Stimulated activated CD4-positive, alpha-beta T cell treated with anti-CD3 and anti-CD28 coated beads, TNF-alpha, amount 100 ng/mL, for 4 hours (primary cell): ENCODE measurements at regions not wholly inside any gene's neighbourhood (a gene's known extent, or its start where the extent isn't known, plus 50 kb on each side); places are given as distances from the start of the nearest gene placed in this dataset.

Experiments used
- DNase-seq, 3 experiments: peaks; one replicate each; pipeline ENCODE4 v3.0.0-alpha.2; 2020; ENCODE audit warnings: low read depth in 3 of 3

DNA sequence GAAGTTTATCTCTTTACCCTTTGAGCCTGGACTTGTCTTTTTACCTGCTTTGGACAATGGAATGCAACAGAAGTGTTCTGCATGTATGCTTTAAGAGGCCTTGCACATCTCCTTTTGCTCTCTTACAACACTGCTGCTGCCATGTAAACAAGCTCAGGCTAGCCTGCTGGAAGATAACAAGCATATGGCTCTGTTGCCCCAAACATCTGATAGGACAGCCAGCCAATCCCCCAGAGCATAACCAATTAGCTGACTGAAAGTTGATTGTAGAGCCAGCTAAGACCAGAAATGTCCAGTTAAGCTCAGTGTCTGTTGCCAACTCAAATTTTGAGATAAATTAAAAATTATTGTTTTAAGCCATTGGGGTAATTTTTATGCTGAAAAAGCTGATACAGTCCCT is 510.6 kb upstream of the CNKSR2 start:
- DNase-seq = no peak

DNA sequence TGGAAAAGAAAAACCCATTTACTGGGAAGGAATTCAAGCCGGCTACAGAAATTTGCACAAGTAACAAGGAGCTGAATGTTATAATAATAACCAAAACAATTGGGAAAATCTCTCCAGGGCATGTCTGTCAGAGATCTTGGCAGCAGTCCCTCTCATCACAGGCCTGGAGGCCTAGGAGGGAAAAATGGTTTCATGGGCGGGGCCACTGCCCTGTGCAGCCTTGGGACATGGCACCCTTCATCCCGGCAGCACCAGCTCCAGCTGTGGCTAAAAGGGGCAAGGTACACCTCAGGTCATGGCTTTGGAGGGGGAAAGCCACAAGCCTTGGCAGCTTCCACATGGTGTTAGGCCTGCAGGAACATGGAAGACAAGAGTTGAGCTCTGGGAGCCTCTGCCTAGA is 513.1 kb upstream of the CNKSR2 start:
- DNase-seq = no peak

DNA sequence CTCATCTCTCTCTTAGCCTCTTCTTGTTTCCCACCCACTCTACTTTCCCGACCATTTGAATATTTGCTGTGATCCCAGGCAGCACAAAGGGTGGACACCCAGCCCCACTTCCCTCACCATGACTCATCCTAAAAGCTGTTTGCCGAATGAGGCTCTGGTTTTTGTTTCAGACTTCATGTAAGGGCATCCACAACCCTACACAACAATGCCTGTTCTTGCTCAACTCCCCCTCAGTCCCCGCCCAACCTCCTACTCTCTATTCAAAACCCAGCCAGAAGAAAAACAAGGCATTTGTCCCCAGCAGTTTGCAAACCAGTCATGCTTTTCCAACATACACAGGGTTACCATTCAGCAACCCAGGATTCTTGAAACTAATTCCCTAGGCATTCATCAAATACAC is 516.5 kb upstream of the CNKSR2 start:
- DNase-seq = no peak

DNA sequence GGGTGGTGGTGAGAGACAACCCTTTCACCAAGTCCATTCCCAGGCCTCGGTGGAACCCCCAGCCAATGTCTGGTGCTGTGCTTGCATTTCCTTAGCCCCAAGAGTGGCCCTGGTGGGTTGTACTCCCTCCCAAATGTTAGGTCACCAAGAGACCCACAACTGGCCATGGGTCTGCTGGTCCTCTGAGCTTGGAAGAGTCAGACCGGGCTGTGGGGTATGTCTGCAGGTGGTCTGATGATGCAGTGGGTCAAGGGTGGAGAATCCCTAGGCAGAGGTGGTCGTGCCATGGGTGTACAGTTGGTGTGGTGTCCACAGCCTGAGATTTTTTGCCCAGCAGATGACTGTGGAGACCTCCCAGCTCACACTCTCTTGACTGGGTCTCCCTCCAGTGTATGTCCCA is 535.7 kb upstream of the CNKSR2 start:
- no peak for DNase-seq

DNA sequence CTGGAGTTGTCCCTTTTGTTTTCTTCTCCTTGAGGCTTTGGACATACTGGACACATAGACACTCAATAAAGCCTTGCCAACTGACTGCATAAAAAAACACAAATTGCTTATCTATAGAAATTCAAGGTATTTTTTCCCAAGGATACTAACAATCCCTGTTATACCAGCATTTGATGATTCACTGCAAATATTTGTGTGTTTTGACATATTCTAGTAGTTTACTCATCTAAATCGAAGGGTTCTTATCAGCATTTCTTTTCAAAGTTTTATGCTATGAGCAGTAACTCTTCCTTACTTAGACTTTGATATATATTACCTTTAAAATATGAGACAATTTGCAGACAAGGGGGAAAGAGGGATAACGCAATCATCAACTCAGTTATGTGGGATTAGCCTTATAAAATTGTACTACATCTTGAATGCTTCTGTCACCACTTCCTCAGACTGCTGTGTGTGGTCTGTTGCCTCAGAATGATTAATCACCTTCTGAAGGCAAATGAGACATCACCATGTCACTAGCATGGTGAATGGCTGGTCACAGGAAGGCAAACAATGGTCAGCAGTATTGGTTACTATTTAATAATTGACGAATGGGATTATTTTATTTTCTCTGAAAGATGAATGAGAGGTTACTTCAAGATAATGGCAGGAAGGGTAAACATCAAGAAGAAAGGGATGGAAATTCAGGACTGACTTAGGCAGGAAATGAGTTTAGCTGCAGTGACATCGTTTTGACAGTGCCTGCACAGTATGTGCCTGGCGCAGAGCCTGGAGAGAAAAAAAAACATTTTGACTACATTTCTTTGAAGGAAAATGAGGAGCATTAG is 544.3 kb upstream of the CNKSR2 start:
- DNase-seq = no peak

DNA sequence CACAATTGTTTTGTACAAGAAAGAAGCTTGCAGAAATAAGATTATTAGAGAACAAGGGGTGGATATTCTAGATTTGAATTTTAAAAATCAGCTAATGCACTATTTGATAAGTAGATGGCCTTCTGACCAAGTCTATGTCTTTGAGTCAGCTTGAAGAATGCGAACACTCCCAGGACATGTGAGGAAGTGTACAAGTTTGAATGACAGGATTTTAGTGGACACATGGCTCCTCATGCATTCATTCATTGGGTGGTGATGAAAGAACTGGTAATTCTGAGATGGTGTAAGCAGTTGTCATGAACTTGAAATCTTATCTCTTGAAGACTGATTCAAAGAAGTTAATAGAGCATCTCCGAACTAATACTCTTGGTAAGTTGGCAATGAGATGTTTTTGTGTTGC is 548.2 kb upstream of the CNKSR2 start:
- DNase-seq = no peak

DNA sequence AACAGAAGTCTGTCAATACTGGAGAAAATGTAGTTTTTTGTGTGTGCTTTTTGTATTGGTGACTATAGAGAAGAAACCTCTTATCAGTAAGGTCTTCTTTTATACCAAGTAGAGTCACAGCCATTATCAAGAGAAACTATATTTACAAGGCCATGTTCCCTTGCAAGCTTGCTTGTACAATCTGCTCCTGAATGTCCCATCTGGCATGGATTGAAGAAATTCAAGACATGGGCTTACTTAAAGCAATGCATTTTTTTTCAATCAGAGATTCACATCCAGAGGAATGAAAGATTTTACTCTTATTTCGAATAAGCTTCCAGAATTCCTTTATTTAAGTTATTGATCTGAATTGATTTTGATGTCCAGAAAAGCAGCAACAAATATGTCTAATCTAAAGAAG is 537.3 kb upstream of the RPS6KA3 start:
- no peak for DNase-seq

DNA sequence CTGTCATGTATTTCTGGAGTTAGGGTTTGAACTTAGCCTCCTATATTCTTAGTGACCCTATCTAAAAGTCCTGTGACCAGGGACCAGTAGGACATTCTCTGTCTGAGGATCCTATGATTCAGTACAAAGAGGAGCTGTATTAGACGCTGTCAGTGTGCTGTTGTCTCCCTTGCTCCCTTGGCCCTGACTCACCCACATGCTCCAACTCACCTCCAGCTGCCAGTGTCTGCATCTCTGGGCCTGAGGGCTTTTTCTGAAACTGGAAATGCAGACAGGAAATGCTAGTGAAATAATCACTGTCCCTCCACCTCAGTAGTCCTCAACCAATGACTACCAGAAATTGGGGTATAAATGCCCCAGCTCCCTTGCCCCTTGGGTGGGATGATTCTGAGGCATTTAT is 535.3 kb upstream of the RPS6KA3 start:
- DNase-seq = no peak

DNA sequence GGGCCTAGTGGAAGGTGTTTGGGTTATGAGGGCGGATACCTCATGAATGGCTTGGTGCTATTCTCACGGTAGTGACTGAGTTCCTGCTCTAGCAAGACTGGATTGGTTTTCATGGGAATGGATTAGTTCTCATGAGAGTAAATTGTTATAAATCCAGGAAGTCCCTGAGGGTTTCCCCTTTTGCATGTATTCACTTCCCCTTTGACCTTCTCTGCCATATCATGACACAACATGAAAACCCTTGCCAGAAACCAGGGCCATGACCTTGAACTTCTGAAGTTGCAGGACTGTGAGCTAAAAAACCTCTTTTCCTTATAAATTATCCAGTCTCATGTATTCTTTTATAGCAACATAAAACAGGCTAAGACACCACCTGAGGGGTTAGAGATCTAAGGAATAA is 529.7 kb upstream of the RPS6KA3 start:
- no peak for DNase-seq

DNA sequence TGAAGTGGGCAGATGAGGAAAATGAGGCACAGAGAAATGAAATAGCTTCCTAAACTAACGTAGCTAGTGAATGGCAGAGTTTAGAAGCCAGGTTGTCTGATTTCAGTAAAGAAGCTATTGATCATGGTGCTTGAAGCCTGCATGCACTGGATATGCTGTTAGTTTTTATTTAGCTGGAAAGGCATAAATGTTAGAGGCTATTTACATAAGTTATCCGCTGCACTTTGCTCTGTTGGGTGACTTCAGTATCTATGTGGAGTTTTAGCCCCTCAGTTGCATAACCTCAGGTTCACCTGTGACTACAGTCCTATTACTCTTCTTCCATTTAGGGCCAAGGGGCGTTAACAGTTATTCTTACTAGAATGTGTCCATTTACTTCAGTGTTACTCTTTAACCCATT is 522.4 kb upstream of the RPS6KA3 start:
- DNase-seq = no peak

DNA sequence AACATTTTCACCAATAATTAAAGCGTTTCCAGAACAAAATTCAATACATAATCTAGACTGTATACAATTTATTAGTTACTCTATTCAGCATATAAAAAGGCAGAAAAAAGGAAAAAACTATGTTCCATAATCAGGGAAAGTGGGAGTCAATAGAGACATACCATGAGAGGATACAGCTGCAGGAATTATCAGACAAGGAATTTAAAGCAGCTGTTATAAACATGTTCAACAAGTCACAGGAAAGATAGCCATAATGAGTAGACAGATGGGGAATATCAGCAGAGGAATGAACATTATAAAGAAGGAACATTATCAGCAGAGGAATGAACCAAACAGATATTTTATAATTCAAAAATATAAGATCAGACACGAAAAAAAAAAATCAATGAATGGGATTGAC is 500.6 kb upstream of the RPS6KA3 start:
- no peak for DNase-seq

DNA sequence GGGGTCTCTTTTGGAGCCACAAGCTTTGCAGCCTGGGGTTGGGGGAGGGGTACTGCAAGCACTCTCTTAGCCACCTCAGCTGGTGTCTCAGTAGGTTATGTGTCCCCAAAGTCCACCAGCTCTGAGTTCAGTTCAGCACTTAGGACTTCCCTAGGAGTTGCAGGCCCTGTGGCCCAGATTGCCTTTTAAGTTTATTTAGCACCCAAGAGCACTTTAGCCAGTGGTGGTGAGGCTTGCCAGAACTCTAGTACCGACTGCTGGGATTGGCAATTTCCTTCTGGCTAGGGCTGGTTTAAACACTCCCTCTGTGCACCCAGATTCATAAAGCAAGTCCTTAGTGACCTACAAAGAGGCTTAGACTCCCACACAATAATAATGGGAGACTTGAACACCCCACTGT is 489.9 kb upstream of the RPS6KA3 start:
- no peak for DNase-seq

DNA sequence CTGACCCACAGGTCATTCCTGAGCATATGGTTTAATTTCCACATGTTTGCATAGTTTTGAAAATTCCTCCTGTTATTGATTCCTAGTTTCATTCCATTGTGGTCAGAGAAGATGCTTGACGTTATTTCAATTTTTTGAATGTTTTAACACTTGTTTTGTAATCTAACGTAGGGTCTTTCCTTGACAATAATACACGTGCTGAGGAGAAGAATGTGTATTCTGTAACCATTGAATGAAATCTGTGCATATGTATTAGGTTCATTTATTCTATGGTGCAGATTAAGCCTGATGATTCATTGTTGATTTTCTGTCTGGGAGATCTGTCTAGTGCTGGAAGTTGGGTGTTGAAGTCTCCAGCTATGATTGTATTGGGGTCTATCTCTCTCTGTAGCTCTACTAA is 486.4 kb upstream of the RPS6KA3 start:
- DNase-seq = no peak

DNA sequence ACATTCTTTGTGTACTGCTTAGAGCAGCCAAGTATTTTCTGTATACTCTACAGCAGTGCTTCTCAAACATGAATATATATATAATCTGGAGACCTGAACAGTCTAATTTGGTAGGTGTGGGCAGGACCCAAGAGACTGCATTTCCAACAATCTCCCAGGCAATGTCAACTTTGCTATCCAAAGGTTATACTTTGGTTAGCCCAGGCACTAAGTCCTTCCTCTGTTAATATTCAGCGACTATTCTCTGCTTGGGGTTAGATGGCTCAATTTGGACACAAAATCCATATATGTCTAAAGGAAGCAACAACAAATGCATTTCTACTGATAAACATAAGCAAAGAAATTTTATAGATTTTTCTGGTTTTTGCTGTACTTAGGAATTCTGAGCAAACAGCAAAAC is 480.0 kb upstream of the RPS6KA3 start:
- DNase-seq = no peak

DNA sequence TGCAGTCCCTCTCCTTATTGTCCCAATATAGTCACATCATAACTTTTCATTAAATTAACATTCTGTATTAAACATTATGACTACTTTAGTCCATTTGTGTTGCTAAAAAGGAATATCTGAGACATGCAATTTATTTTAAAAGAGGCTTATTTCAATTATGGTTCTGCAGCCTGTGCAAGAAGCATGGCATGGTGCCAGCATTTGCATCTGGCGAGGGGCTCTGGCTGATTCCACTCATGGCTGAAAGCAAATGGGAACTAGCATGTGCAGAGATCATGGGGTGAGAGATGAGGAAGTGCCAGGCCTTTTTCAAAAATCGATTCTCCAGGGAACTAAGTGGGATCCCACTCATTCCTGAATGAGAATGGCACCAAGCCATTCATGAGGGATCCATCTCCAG is 476.3 kb upstream of the RPS6KA3 start:
- no peak for DNase-seq

DNA sequence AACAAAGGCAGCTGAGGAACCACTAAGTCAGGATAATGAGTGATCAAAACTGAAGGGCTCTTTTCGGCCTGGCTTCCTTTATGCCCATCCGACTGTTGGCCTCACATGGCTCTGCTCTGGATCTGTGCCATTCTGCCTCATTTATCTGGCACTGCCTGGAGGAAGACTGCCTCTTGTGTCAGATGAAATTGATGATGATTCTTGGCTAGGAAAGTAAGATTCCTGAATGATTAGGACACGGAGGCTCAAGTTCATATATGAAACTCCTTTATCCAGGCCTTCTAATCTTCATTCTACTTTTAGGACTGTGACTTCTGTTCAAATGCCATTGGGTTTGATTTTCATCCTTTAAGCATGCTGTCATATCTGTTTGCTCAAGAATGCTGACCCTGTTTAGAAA is 475.4 kb upstream of the RPS6KA3 start:
- DNase-seq = no peak

DNA sequence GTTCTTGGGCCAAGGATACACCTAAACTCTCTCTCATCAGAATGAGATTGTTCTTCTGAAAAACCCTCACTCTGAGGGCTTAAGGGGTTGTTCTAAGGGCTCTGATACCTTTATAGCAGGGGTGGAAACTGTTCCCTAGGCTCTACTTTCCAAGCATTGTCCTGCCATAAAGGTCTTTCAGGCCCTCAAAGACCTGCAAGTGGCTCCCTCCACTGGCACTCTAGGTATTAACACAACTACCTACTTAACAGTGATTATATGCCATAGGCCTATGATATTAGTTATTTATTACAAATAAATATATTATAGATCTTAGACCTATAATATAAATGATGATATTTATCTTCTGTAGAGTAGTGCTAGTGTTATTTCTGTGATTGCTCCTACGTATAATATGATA is 473.7 kb upstream of the RPS6KA3 start:
- no peak for DNase-seq

DNA sequence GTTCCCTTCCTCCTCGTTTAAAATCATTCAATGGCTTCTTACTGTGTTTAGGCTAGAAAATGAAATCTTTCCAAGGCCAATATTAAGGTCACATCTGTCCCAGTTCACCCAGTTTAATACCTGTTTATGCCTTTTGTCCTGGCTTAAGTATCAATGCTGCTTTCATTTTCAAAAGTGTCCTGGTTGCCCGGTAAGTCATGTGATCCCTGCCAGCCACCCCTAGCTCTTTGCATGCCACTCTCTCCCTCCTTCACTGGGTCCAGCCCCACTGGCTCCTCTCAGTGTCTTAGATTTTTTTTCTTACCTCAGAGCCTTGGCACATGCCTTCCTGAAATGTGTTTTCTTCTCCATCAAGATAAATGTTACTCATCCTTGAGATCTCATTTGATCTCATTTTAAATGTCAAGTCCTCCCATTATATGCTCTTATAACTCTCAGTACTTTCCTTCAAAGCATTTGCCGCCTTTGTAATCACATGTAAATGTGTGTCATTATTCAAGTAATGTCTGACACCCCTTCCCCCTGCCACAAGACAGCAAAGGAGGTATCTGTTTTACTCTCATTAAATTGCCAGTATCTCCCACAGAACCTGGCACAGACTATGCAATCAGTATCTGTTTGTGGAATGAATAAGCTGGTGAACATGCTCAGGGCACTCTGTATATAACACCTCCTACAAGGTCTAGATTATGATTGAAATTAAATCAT is 472.5 kb upstream of the RPS6KA3 start:
- DNase-seq = no peak

DNA sequence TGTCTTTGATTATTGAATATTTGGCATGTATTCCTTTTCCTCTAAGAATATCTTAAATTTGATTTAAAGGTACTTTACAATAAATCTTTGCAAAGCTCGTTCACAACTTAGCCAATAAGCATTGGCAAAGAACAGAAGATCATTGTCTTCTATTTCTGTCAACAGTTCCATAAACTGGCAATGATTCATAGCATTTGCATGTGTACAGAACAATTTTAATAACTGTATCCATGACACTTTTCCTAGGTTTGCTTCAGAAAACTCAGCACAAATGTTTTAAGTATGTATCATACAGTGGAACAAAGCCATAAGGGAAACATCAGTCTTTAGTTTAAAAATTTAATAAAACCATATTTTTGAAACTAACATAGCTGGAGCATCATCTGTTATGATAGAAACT is 462.7 kb upstream of the RPS6KA3 start:
- no peak for DNase-seq

DNA sequence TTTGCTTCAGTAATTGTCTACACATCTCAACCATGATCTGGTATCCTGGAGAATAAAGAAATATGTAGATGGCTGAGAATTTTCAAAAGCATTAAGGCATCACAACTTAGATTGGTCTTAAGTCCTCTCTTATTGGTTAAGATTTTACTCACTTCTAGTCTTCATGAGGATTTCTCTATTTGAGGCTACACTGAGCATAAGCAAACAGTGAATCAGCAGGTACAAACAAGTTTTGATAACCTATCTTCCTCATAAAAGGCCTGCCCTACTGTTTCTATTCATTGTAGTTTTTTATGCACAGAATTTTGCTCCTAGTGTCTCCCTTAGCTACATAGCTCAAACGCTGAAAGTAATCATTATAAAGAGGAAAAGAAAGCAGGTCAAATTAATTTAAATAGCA is 460.7 kb upstream of the RPS6KA3 start:
- DNase-seq = no peak

DNA sequence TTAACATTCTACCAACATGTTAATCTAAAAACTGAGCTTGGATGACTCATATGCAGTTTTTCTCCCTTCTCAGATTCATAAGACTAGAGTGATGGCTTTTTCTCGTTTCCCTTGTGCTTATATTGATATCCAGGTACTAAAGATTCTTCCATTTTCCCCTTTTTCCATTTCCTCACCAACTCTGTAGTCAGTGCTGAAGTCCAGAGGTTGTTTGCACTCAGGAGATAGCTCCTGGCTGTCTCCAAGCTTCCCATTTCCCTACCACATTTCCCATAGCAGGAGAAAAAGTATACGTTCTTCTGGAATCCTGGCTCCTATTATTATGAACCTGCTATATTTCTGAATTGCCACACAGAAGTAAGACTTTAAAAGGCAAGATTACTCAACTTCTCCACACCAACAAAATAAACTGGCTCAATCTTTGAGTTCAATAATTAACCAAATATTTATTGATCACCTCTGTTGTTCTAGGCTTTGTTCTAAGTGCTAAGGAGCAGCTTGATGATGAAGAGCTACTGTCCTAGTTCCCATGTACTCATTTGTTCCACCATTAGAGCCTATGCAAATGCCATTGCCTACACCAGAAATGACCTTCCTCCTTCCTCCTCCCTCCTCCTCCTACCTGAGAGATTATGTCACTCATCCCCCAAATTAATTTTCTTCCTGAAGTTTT is 454.4 kb upstream of the RPS6KA3 start:
- no peak for DNase-seq

DNA sequence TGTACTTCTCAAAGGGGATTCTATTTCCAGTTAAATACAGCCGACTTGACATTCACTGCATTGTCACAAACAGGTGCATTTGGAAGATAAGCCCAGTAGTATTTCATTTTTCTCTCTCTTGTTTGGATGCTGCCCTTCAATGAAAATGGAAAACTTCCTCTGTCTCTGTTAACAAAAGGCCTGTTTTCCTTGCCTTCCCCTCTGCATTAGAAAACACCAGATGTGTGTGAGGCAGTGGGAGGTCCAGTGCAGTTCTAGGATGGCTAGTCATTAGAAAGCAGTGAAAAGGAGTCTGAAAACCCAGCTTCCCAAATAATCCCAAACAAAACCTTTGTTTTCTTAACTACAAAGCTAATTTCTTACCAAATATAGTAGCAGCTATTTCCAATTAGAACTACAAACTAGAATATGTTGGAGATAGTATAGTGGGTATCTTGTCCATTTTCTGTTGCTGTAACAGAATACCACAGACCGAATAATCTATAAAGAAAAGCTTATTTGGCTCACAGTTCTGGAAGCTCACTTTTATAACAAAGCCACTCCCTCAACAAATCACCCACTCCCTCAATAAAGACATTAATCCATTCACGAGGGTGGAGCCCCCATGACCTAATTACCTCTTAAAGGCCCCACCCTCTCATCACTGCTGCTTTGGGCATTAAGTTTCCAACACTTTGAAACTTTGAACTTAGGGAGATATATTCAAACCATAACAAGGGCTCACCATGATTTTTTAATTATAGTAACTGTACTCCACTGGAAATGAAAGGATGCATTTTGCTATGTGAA is 452.1 kb upstream of the RPS6KA3 start:
- no peak for DNase-seq
